ENCODE measurements at regions not wholly inside any gene's neighbourhood (a gene's known extent, or its start where the extent isn't known, plus 50 kb on each side); places are given as distances from the start of the nearest gene placed in this dataset.

DNA sequence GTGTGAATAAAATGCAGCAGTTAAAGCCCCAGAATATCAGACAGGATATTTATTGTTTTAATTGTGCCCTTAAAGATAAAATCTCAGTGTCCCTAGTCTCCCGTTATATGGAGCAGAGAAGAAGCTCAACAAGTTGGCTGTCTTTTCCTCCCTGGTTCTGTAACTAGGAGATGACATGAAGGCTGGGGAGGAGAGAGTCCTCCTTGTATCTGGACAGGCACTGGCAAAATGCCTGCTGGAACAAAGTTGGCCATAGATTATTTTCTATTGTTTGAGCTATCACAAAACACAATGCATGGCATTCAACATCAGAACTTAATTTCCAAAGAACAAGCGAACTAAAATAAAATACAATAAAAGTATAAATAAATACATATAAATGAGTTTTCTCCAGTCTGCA, 694.9 kb upstream of the KCND2 start:
- Mint-ChIP-seq H3K27ac (ENCODE audit: low read depth, unreplicated experiment) (no peak overlapping the region), H3K4me1 (ENCODE audit: insufficient read depth, unreplicated experiment) (no peaks in the 10 kb centered on the region), H3K36me3 (ENCODE audit: insufficient read depth, unreplicated experiment) (no peaks in the 10 kb centered on the region), H3K27me3 (ENCODE audit: insufficient read depth, unreplicated experiment) (peaks cover 17% of the 10 kb centered on the region), H3K9me3 (ENCODE audit: unreplicated experiment) (no peaks in the 10 kb centered on the region), H3K4me3 (ENCODE audit: unreplicated experiment) (no peak overlapping the region)
- ChIA-PET CTCF (no interaction called here), POLR2A (no interaction called here)
- intact Hi-C loops (cut with micrococcal nuclease), result no loop called here
- TF ChIP-seq, protein P1, sequence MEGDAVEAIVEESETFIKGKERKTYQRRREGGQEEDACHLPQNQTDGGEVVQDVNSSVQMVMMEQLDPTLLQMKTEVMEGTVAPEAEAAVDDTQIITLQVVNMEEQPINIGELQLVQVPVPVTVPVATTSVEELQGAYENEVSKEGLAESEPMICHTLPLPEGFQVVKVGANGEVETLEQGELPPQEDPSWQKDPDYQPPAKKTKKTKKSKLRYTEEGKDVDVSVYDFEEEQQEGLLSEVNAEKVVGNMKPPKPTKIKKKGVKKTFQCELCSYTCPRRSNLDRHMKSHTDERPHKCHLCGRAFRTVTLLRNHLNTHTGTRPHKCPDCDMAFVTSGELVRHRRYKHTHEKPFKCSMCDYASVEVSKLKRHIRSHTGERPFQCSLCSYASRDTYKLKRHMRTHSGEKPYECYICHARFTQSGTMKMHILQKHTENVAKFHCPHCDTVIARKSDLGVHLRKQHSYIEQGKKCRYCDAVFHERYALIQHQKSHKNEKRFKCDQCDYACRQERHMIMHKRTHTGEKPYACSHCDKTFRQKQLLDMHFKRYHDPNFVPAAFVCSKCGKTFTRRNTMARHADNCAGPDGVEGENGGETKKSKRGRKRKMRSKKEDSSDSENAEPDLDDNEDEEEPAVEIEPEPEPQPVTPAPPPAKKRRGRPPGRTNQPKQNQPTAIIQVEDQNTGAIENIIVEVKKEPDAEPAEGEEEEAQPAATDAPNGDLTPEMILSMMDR (IDR thresholded peaks at IDR 0.05; ENCODE audit: unreplicated experiment), result no peak
- no TSS peak for BruUV-seq (replicated peaks)
- no peak for DNase-seq (ENCODE audit: unreplicated experiment)

DNA sequence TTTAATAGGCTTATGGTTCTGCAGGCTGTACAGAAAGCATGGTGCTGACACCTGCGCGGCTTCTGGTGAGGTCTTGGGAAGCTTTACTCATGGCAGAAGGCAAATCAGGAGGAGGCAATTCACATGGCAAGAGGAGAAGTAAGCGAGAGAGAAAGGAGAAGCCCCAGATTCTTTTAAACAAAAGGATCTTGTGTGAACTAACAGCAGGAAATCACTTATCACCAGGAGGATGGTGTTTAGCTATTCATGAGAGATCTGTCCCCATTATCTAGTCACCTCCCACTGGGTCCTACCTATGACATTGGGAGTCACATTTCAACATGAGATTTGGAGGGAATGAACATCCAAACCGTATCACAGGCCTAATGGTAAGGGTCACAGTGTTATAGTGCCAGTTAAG, 678.0 kb upstream of the KCND2 start:
- no peak overlapping the region for H3K27ac Mint-ChIP-seq (ENCODE audit: low read depth, unreplicated experiment)
- BruUV-seq (replicated peaks), result no TSS peak
- no peaks in the 10 kb centered on the region for H3K9me3 Mint-ChIP-seq (ENCODE audit: unreplicated experiment)
- POLR2A ChIA-PET, result no interaction called here
- H3K4me3 Mint-ChIP-seq (ENCODE audit: unreplicated experiment), result no peak overlapping the region
- no peaks in the 10 kb centered on the region for H3K36me3 Mint-ChIP-seq (ENCODE audit: insufficient read depth, unreplicated experiment)
- H3K4me1 Mint-ChIP-seq (ENCODE audit: insufficient read depth, unreplicated experiment), result no peaks in the 10 kb centered on the region
- TF ChIP-seq, protein P1 (IDR thresholded peaks at IDR 0.05; ENCODE audit: unreplicated experiment), result no peak
- no peak for DNase-seq (ENCODE audit: unreplicated experiment)
- CTCF ChIA-PET, result interaction anchor here (0.6 kb wide), 1 partner anchor 1030 kb away, joined by 3 read pairs; no protein-coding TSS in a partner anchor
- H3K27me3 Mint-ChIP-seq (ENCODE audit: insufficient read depth, unreplicated experiment), result peaks cover 55% of the 10 kb centered on the region
- intact Hi-C loops (cut with micrococcal nuclease), result no loop called here

DNA sequence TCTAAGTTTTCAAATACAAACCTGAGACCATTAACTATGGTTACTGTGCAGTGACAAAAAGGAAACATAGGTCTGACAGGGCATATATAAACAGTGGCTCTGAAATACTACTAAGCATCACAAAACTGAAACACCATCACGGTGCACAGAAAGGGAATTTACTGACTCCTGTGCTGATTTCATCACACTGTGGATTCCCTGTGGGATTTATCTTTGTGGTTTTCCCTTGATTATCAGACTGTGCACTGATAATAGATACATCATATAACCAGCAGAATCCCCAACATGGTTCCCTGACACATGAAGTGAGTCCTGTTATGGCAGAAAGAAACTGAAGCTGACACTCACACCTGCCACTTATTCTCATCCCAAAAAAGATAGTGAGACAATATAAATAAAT, 676.3 kb upstream of the KCND2 start:
- DNase-seq (ENCODE audit: unreplicated experiment), result no peak
- H3K27ac Mint-ChIP-seq (ENCODE audit: low read depth, unreplicated experiment), result no peak overlapping the region
- intact Hi-C loops (cut with micrococcal nuclease), result no loop called here
- no peaks in the 10 kb centered on the region for H3K36me3 Mint-ChIP-seq (ENCODE audit: insufficient read depth, unreplicated experiment)
- no peak overlapping the region for H3K4me3 Mint-ChIP-seq (ENCODE audit: unreplicated experiment)
- peaks cover 65% of the 10 kb centered on the region for H3K27me3 Mint-ChIP-seq (ENCODE audit: insufficient read depth, unreplicated experiment)
- CTCF ChIA-PET, result no interaction called here
- H3K4me1 Mint-ChIP-seq (ENCODE audit: insufficient read depth, unreplicated experiment), result no peaks in the 10 kb centered on the region
- H3K9me3 Mint-ChIP-seq (ENCODE audit: unreplicated experiment), result no peaks in the 10 kb centered on the region
- POLR2A ChIA-PET, result no interaction called here
- TF ChIP-seq, protein P1 (IDR thresholded peaks at IDR 0.05; ENCODE audit: unreplicated experiment), result no peak
- no TSS peak for BruUV-seq (replicated peaks)

DNA sequence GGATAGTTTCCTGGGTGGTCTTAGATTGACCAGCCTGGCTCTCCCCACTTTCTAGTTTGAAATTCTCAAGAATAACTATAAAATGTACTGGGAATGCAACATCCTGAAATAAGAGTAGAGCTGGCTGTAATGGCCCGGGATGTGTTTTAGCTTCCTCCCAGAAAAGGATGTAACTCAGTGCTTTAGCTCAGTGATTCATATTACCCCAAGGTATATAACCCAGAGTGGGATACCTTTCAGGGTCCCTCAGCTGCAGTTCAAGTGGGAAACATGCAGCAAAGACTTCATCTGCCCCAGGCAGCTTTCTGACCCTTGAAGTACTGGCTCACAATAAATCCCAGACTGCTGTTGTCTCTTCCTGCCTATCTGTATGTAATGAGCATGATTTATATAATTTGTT, 666.7 kb upstream of the KCND2 start:
- Mint-ChIP-seq H3K36me3 (ENCODE audit: insufficient read depth, unreplicated experiment) (no peaks in the 10 kb centered on the region), H3K27ac (ENCODE audit: low read depth, unreplicated experiment) (no peak overlapping the region), H3K9me3 (ENCODE audit: unreplicated experiment) (peaks cover 7% of the 10 kb centered on the region), H3K4me3 (ENCODE audit: unreplicated experiment) (no peak overlapping the region), H3K4me1 (ENCODE audit: insufficient read depth, unreplicated experiment) (no peaks in the 10 kb centered on the region), H3K27me3 (ENCODE audit: insufficient read depth, unreplicated experiment) (peaks cover 54% of the 10 kb centered on the region)
- intact Hi-C loops (cut with micrococcal nuclease), result no loop called here
- ChIA-PET CTCF (no interaction called here), POLR2A (interaction anchor here (0.6 kb wide), 1 partner anchor 81 kb away, joined by 4 read pairs; no protein-coding TSS in a partner anchor)
- TF ChIP-seq, protein P1 (IDR thresholded peaks at IDR 0.05; ENCODE audit: unreplicated experiment), result no peak
- DNase-seq (ENCODE audit: unreplicated experiment), result no peak
- no TSS peak for BruUV-seq (replicated peaks)

Data from MCF 10A (cell line).